ENCODE measurements at regions not wholly inside any gene's neighbourhood (a gene's known extent, or its start where the extent isn't known, plus 50 kb on each side); places are given as distances from the start of the nearest gene placed in this dataset.

GRCh38 chr4:163591614-163592020 is 97.1 kb downstream of the TMA16 start:
- Histone ChIP-seq H3K4me1 (no peaks in the 10 kb centered on the region), H3K9me3 (no peaks in the 10 kb centered on the region), H3K36me3 (no peaks in the 10 kb centered on the region), H3K4me3 (no peak overlapping the region), H3K27ac (no peak overlapping the region), H3K27me3 (no peaks in the 10 kb centered on the region)
- 57 to 58% methylated on average over 1 of the region's 1 CpG for WGBS, 2 donors
- DNase-seq = no peak
- intact Hi-C loops (cut with DNase I) = no loop called here
- no peak for TF ChIP-seq CTCF (IDR thresholded peaks at IDR 0.05)
- no peak for TF ChIP-seq POLR2A (IDR thresholded peaks at IDR 0.05)

GRCh38 chr4:163592212-163592611 is 97.7 kb downstream of the TMA16 start:
- TF ChIP-seq POLR2A (IDR thresholded peaks at IDR 0.05) = no peak
- TF ChIP-seq CTCF (IDR thresholded peaks at IDR 0.05) = no peak
- no peaks in the 10 kb centered on the region for H3K4me1 ChIP-seq
- intact Hi-C loops (cut with DNase I) = no loop called here
- no peak overlapping the region for H3K4me3 ChIP-seq
- H3K36me3 ChIP-seq = no peaks in the 10 kb centered on the region
- no peak for DNase-seq
- 21 to 30% methylated on average over 2 of the region's 2 CpGs for WGBS, 2 donors
- no peaks in the 10 kb centered on the region for H3K9me3 ChIP-seq
- H3K27me3 ChIP-seq = no peaks in the 10 kb centered on the region
- no peak overlapping the region for H3K27ac ChIP-seq

- Histone ChIP-seq H3K36me3 (no peaks in the 10 kb centered on the region), H3K4me1 (no peaks in the 10 kb centered on the region), H3K9me3 (no peaks in the 10 kb centered on the region), H3K27ac (no peak overlapping the region), H3K4me3 (no peak overlapping the region), H3K27me3 (no peaks in the 10 kb centered on the region)
- intact Hi-C loops (cut with DNase I) = no loop called here
- no peak for DNase-seq
- TF ChIP-seq POLR2A (IDR thresholded peaks at IDR 0.05) = no peak
- TF ChIP-seq CTCF (IDR thresholded peaks at IDR 0.05) = no peak
Observed at GRCh38 chr4:163595580-163595979, 101.1 kb downstream of the TMA16 start.

- H3K36me3 ChIP-seq = no peaks in the 10 kb centered on the region
- no peak overlapping the region for H3K27ac ChIP-seq
- intact Hi-C loops (cut with DNase I) = no loop called here
- no peak overlapping the region for H3K4me3 ChIP-seq
- H3K4me1 ChIP-seq = no peaks in the 10 kb centered on the region
- 77 to 82% methylated on average over 4 of the region's 4 CpGs for WGBS, 2 donors
- no peaks in the 10 kb centered on the region for H3K9me3 ChIP-seq
- H3K27me3 ChIP-seq = no peaks in the 10 kb centered on the region
- DNase-seq = no peak
- TF ChIP-seq CTCF (IDR thresholded peaks at IDR 0.05) = no peak
- no peak for TF ChIP-seq POLR2A (IDR thresholded peaks at IDR 0.05)
Observed at GRCh38 chr4:163598028-163598427, 103.5 kb downstream of the TMA16 start.

- intact Hi-C loops (cut with DNase I) = no loop called here
- WGBS, 2 donors = 76 to 79% methylated on average over 2 of the region's 2 CpGs
Observed at GRCh38 chr4:163598489-163598888, 104.0 kb downstream of the TMA16 start.

More at GRCh38 chr4:163598489-163598888, 104.0 kb downstream of the TMA16 start:
- H3K36me3 ChIP-seq = no peaks in the 10 kb centered on the region
- H3K27ac ChIP-seq = no peak overlapping the region
- H3K4me1 ChIP-seq = no peaks in the 10 kb centered on the region
- no peaks in the 10 kb centered on the region for H3K9me3 ChIP-seq
- no peaks in the 10 kb centered on the region for H3K27me3 ChIP-seq
- H3K4me3 ChIP-seq = no peak overlapping the region
- no peak for TF ChIP-seq POLR2A (IDR thresholded peaks at IDR 0.05)
- no peak for TF ChIP-seq CTCF (IDR thresholded peaks at IDR 0.05)
- no peak for DNase-seq
